GM12892 (cell line): ENCODE measurements at regions not wholly inside any gene's neighbourhood (a gene's known extent, or its start where the extent isn't known, plus 50 kb on each side); places are given as distances from the start of the nearest gene placed in this dataset.

ENCODE experiments used
- DNase-seq: peaks from one replicate; pipeline ENCODE4 v3.0.0; 2011; ENCODE audit not compliant: insufficient read length
- FAIRE-seq: peaks from 2 replicates; lab custom pipeline; 2011; peaks lifted over from hg19 to GRCh38; lab: Jason Lieb, UNC
- POLR2A ChIP-seq: IDR thresholded peaks from 2 replicates; pipeline ENCODE4 v1.6.1; 2011; ENCODE audit warnings: low read depth, low read length, control low read depth
- POLR2AphosphoS5 ChIP-seq: IDR thresholded peaks from 2 replicates; pipeline ENCODE4 v1.6.1; 2011; ENCODE audit warnings: low read depth, low read length, control low read depth
- TAF1 ChIP-seq: IDR thresholded peaks from 2 replicates; pipeline ENCODE4 v1.6.1; 2011; ENCODE audit warnings: low read depth, mild to moderate bottlenecking, control low read depth, low read length, borderline replicate concordance

GRCh38 chr9:105052346-105052745 lies 124.4 kb upstream of the ABCA1 start:
- DNase-seq (no peak), FAIRE-seq (no peak)
- TF ChIP-seq TAF1 (no peak), POLR2A (no peak), POLR2AphosphoS5 (no peak)

- TF ChIP-seq POLR2AphosphoS5: no peak
- TF ChIP-seq TAF1: no peak
- no peak for TF ChIP-seq POLR2A
- DNase-seq (no peak), FAIRE-seq (no peak)
Observed at GRCh38 chr9:105053209-105053652, 125.3 kb upstream of the ABCA1 start.

- DNase-seq: no peak
- TF ChIP-seq POLR2AphosphoS5 (no peak), TAF1 (no peak), POLR2A (no peak)
- no peak for FAIRE-seq
Observed at GRCh38 chr9:105054491-105054890, 126.5 kb upstream of the ABCA1 start.

- TF ChIP-seq TAF1 (no peak), POLR2AphosphoS5 (no peak), POLR2A (no peak)
- no peak for FAIRE-seq
- no peak for DNase-seq
Observed at GRCh38 chr9:105055917-105056316, 128.0 kb upstream of the ABCA1 start.

GRCh38 chr9:105057551-105057950 lies 129.6 kb upstream of the ABCA1 start:
- no peak for TF ChIP-seq POLR2A
- TF ChIP-seq TAF1: no peak
- TF ChIP-seq POLR2AphosphoS5: no peak
- FAIRE-seq (no peak), DNase-seq (no peak)

- FAIRE-seq (no peak), DNase-seq (no peak)
- TF ChIP-seq TAF1 (no peak), POLR2A (no peak), POLR2AphosphoS5 (no peak)
Observed at GRCh38 chr9:105059252-105059651, 131.3 kb upstream of the ABCA1 start.

GRCh38 chr9:105062222-105062855 lies 134.4 kb upstream of the ABCA1 start:
- no peak for DNase-seq
- no peak for FAIRE-seq
- TF ChIP-seq POLR2A (no peak), TAF1 (no peak), POLR2AphosphoS5 (no peak)

DNA sequence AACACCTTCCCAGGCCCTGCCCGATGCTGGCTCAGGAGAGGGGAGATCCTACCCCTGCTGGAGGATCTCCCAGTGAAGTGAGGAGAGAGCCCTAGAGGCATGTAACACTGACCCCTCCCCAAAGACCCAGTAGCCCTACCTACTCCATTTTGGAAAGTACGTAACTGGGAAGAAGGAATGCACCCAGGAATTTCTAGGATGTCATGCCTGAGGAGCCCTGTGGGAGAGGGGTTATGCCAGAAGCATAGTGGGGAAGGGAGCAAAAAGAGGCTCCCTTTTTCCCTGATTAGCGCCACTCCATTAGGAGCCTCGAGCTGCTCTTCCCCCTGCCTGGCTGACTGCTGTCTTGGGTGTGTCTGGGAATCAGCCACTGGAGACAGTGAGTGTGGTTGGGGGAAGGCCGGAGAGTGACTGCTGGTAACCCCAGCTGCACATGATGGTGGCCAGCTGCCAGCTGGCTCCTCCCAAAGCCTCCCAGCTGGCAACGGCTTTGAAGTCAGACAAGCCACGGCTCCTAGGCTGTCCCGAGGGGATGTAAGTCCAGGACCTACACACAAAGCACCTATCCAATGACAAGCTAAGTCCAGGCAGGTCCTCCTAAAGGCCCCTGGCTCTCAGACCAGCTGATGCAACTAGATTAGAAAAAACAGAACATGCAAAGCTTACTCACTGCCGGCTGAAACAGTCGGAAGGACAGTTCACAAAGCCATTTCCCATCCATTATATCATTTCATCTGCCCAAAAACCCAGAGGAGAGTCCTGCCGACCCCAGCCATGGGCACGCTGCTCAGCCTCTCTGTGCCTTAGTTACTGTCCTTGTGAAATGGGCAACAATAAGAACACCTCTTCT lies 136.5 kb upstream of the ABCA1 start:
- FAIRE-seq (no peak), DNase-seq (no peak)
- no peak for TF ChIP-seq TAF1
- TF ChIP-seq POLR2A: no peak
- TF ChIP-seq POLR2AphosphoS5: no peak

- no peak for FAIRE-seq
- TF ChIP-seq POLR2AphosphoS5: no peak
- no peak for TF ChIP-seq TAF1
- no peak for TF ChIP-seq POLR2A
- DNase-seq: no peak
Observed at GRCh38 chr9:105065098-105066088, 137.4 kb upstream of the ABCA1 start.

GRCh38 chr9:105066275-105066865 lies 138.4 kb upstream of the ABCA1 start:
- no peak for TF ChIP-seq POLR2A
- TF ChIP-seq TAF1: no peak
- no peak for TF ChIP-seq POLR2AphosphoS5
- no peak for DNase-seq
- FAIRE-seq: no peak
